WTC11 (cell line): ENCODE measurements at regions not wholly inside any gene's neighbourhood (a gene's known extent, or its start where the extent isn't known, plus 50 kb on each side); places are given as distances from the start of the nearest gene placed in this dataset.

Experiments
- CTCF ChIP-seq: fragments of 200-600 bp; IDR thresholded peaks from 2 replicates; pipeline ENCODE4 v1.8.0; 2022; ENCODE audit warnings: antibody characterized with exemption
- MXD4 ChIP-seq: fragments of 250-450 bp; sonication (Bioruptor Pico); IDR thresholded peaks from 2 replicates; pipeline ENCODE4 v1.8.0; 2021; ENCODE audit warnings: mild to moderate bottlenecking, moderate library complexity, borderline replicate concordance
- SP1 ChIP-seq: sonication (generic); formaldehyde crosslinking; conservative IDR thresholded peaks from 2 replicates; pipeline ENCODE4 v1.8.1; 2022; ENCODE audit warnings: missing genetic modification reagents
- TEAD4 ChIP-seq: sonication (generic); formaldehyde crosslinking; IDR thresholded peaks from 2 replicates; pipeline ENCODE4 v1.8.0; 2022; ENCODE audit warnings: mild to moderate bottlenecking, missing genetic modification reagents
- USF1 ChIP-seq: sonication (generic); formaldehyde crosslinking; IDR thresholded peaks from 2 replicates; pipeline ENCODE4 v1.8.0; 2022; ENCODE audit warnings: mild to moderate bottlenecking, missing genetic modification reagents
- ZNF512 ChIP-seq: sonication (generic); formaldehyde crosslinking; IDR thresholded peaks from 2 replicates; pipeline ENCODE4 v1.8.1; 2022; ENCODE audit warnings: missing genetic modification reagents, borderline replicate concordance
- TF ChIP-seq, protein P1 (sequence below): sonication (generic); formaldehyde crosslinking; IDR thresholded peaks from 2 replicates; pipeline ENCODE4 v1.8.1; 2023; ENCODE audit warnings: mild to moderate bottlenecking, missing genetic modification reagents
- TF ChIP-seq, protein P2 (sequence below): sonication (generic); formaldehyde crosslinking; IDR thresholded peaks from 2 replicates; pipeline ENCODE4 v1.8.1; 2022; ENCODE audit warnings: mild to moderate bottlenecking, missing genetic modification reagents, moderate library complexity, borderline replicate concordance

DNA sequence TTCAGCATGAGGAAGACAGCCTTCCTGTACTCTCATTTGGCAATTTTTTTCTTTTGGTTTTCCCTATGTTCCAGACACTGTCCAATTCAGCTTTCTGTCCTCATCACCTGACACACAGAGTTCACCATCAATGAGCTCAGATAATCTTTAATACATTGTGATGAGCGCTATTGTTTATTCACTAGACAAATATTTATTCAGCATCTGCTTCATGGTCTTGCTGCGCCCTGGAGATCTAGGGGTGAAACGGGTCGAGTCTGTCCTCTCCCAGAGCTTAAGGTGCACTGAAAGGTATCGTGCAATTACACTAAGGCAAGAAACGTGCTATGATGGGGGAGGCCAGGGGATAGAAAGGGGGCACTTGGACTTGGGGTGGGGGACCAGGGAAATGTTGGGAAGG lies 281.6 kb downstream of the ZSWIM6 start:
- TF ChIP-seq TEAD4 (CRISPR knock-in tag) (no peak), CTCF (no peak), SP1 (no peak), MXD4 (CRISPR knock-in tag) (no peak), USF1 (CRISPR knock-in tag) (no peak), ZNF512 (CRISPR knock-in tag) (no peak)
- TF ChIP-seq, protein P1, sequence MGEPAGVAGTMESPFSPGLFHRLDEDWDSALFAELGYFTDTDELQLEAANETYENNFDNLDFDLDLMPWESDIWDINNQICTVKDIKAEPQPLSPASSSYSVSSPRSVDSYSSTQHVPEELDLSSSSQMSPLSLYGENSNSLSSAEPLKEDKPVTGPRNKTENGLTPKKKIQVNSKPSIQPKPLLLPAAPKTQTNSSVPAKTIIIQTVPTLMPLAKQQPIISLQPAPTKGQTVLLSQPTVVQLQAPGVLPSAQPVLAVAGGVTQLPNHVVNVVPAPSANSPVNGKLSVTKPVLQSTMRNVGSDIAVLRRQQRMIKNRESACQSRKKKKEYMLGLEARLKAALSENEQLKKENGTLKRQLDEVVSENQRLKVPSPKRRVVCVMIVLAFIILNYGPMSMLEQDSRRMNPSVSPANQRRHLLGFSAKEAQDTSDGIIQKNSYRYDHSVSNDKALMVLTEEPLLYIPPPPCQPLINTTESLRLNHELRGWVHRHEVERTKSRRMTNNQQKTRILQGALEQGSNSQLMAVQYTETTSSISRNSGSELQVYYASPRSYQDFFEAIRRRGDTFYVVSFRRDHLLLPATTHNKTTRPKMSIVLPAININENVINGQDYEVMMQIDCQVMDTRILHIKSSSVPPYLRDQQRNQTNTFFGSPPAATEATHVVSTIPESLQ, result no peak
- TF ChIP-seq, protein P2, sequence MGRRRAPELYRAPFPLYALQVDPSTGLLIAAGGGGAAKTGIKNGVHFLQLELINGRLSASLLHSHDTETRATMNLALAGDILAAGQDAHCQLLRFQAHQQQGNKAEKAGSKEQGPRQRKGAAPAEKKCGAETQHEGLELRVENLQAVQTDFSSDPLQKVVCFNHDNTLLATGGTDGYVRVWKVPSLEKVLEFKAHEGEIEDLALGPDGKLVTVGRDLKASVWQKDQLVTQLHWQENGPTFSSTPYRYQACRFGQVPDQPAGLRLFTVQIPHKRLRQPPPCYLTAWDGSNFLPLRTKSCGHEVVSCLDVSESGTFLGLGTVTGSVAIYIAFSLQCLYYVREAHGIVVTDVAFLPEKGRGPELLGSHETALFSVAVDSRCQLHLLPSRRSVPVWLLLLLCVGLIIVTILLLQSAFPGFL (CRISPR knock-in tag), result no peak
